Stimulated activated CD4-positive, alpha-beta T cell treated with anti-CD3 and anti-CD28 coated beads, Interleukin-1b, Interleukin-23, amount 100 ng/mL, for 1 hour (primary cell): ENCODE measurements at regions not wholly inside any gene's neighbourhood (a gene's known extent, or its start where the extent isn't known, plus 50 kb on each side); places are given as distances from the start of the nearest gene placed in this dataset.

ENCODE experiments used
- DNase-seq, 2 donors: peaks; one replicate each; pipeline ENCODE4 v3.0.0-alpha.2; 2020; ENCODE audit warnings: low read depth in 2 of 2

DNA sequence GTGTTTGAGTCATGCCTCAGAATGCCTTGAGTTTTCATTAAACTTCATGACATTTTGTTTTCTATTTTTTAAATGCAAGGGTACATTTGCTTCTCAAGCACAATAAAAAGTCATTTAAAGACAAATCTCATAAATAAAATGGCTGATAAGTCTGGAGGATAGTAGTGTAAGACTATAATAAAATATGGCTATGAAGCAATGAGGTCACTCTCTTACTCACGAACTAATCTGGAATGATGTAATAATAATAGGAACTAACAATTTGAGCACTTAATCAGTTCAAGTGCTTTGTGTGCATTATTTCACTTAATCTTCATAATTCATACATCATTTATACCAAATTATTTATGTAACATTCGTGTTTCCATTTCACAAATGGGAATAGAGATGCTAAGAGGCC, 149.3 kb upstream of the CTTNBP2 start:
- no peak for DNase-seq

DNA sequence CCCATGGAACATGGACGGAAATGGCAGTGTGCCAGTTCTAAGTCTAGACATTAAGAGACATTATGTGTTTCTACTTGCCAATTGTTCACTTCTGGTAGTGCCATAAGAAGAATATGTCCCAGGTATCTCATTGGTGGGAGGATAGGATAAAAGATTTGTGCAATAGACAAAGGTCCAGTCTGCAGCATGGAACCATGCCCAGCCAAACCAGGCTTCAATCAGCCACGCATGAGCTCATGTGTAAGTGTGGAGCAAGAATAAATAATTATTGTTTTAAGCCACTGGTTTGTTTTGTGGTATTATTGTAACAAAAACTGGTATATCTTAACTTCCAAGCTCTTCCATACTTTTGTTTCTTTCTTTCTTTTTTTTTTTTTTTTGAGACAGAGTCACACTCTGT, 153.6 kb upstream of the CTTNBP2 start:
- DNase-seq: no peak

DNA sequence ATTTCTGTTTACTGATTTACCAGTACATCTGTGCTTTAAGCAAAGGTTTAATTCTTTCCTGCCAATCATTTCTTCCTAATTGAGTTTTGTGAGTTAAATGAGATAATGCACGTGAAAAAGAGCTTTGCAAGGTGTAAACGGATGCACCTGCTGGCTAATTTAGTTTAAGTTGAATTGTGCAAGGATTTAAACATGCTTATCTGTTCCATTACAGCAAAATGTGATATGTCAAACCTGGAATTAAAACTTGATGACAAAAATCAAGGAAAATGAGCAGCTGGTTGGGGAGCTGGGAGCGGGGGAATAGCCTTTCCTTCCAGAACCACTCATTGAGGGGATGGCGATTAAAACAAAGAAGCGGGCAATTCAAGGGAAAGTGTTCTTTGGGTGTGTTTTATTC, 155.0 kb upstream of the CTTNBP2 start:
- no peak for DNase-seq

DNA sequence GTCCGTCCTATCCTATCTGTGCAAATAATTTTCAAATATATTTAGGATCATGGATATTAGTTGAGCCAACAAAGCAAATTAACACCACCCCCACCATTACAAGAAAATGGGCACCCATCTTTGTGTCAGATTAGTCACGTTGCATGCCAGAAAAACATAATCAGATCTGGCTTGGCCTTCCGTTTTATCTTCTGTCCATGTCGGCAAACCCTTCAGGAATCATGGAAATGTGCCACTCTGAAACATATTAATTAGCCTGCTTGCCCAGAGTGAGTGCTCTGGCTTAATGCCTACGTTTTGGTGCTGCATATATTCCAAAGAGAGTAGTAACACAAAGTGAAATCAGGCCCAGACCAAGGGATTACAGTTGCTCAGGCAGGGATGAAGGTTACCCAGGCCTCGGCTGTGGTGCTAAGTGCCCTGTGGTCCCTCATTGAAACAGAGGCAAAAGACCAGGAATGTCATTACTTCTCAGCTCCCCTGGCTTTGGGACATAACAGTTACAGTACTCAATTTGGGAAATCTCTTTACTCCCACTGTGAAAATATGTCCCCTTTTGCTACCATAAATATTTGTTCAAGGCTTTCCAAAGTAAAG, 154.0 kb upstream of the LSM8 start:
- DNase-seq: no peak

DNA sequence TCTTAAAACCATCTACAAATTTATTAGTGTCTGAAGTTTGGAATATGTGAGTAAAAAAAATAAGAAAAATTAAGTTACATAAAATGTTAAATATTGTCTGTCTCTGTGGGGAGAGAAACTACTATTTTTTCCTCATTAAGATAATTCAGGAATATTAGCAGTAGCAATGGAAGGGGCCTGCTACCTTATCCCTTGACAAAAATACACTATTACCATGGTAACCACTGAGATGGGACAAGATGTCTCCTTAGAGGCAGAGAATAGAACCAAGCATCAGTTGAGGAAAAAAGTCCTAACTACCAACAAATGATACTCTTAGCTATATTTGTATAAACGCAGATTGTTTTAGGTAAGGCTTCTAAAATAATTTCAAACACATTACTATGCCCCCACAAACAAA, 150.7 kb upstream of the LSM8 start:
- no peak for DNase-seq

DNA sequence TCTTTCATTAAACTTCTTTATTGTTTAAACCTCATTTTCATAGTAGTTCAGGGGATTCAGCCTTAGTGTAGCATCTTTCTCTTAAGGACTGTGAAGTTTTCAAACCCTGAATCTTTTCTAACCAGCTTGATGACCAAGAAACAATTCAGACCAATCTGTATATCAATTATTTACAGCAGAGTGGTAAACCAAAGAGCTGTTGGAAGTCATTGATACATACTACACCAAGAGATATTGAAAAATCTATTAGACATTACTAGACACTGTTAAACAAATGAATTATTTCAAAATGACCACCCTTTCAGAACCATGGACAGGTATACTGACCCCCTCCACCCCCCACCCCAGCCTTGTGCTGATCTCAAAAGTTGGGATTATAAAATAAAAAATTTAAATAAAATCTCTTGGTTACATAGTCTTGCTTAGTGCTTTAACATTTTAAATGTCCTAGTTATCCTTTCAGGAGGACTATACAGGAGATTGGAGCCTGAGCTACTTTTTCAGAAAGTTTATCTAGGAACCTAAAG, 143.9 kb upstream of the LSM8 start:
- DNase-seq: no peak

DNA sequence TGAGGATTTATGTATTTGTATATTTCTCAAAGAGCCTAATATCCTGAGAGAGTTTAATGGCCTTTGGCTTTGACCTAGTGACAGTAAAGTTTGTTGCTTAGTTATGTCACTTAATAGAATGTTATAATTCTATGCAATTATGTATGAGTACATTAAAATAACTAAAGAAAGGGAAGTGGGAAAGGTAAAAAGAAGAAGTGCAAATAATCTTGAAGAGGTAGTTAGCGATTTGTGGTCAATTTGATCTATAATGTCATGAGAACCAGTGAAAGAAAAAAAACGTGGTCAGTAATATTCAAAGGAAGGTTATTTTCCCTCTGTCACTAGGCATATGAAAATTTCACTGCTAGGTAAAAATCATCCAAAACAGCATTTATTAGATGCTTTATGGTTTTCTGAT, 143.4 kb upstream of the LSM8 start:
- DNase-seq: no peak

DNA sequence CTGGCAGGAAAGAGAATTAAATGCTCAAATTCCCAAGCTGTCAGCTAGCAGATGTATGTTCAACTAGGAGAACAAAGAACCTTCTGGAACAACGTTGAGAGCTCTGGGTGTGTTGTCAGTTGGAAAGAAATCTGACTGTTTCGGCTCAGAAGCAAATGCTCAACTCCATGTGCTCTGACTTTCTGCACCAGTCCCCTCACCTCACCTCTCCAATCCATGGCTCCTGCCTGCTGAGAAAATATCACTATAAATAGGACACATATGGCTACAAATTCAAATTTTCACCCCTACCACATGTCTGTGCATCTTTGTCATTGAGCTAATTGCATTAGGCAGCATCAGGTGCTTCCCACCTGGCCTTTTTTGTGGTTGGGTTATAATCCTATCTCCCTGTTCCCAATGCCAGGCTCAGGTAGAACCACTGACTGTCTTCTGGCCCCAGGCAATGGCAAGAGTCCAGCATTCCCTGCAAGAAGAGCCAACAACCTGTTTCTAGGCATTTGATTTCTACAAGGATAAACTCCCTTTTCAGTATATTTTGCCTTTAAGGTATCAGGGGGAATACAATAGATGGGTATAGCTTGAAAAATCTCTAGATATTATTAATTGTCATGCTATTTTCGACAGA, 142.6 kb upstream of the LSM8 start:
- no peak for DNase-seq

DNA sequence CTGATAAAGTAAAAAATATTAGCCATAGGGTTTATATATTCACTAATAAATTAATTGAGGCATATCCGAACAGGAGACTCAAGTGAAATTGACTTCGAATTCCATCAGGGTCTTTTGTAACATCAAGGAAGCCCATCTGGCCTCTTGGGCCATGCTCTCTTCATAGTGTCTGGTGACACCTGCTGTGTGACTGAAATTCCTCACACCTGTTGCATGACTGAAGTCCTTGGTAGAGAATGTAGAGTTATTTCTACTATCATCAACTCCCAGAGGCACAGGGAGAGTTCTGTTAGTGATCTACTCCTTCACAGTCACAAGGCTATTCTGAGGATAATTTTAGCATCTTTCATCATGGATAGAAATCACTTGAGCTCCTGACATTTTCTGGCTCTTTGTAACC, 138.3 kb upstream of the LSM8 start:
- no peak for DNase-seq

DNA sequence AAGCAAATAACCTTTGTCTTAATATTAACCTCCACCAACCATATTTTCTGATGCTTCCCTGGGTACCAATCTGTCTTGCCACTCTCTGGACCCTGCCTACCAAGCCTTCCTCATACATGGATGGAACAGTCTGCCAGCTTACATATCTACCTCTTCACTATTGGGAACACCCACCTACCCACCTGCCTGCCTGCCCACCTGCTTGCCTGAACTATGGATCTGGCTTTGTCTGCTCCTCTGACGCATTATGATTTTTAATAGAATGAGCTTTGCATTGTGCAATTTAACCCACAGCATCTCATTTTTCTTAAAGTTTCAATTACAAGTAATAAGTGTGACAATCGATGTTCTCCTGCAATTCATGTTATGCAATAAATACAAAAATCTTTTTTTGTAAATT, 137.9 kb upstream of the LSM8 start:
- DNase-seq: no peak

DNA sequence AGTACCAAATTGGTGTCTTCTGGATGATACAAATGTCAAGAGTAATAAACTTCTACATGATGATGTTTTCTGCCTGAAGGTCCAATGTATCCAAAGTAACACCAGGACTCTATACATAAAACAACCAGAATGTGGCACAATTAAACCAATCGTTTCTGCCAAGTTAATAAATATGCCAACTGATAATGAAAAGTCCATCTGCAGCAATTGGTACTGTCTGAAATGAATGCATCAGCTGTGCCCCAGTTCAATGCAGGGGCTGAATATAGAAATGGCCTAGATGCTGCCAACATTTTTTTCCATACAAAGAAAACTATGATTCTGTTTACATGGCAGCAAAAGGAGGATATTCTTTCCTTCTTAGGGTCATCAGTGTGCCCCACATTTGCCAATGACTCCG, 137.2 kb upstream of the LSM8 start:
- no peak for DNase-seq

DNA sequence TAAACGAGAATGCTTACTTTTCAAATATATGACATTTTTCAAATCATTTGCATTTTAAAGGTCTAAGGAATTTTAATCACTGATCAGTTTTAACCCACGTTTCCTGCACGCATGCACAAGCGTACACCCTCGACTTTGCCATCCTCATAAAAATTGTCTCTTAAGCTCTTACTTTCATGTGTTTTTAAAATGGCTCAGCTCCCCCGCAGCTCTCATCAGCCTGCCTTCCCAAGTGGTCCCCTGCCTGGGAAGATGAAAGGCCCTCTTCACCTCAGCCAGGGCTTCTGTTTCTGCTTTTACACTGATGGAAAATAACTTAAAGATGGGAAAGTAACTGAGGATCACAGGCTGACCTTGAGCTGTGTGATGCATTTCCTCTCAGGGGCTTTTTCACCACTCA, 131.6 kb upstream of the LSM8 start:
- DNase-seq: no peak

DNA sequence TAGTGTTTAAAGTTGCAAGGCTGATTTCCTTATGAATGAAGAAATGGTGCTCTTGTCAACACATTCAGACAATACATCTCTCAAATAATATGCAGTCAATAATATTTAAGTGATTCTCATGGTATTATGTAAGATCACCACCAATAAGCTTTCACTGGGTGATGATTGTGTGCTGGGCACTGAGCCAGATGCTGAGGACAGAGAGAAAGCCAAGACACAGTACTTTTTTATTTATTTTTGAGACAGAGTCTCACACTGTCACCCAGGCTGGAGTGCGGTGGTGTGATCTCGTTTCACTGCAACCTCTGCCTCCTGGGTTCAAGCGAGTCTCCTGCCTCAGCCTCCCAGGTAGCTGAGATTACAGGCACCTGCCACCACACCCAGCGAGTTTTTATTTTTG, 130.6 kb upstream of the LSM8 start:
- DNase-seq: no peak

DNA sequence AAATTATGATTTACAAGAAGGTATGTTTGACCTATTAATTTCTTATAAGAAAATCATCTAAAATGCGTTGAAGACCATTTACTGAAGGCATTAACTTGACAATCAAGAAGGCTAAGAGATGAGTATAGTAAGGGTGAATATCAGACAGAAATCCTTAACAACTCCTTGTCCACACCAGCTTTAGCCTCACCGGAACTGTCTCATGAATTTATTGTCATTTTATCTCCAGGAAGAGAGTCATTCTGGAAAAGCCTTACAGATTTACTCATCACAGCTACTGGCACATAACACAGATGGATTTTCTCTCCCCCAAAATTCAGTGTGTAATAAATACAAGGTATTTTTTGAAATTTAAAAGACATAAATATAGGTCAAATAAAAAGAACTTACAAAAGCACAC, 129.4 kb upstream of the LSM8 start:
- DNase-seq: no peak

DNA sequence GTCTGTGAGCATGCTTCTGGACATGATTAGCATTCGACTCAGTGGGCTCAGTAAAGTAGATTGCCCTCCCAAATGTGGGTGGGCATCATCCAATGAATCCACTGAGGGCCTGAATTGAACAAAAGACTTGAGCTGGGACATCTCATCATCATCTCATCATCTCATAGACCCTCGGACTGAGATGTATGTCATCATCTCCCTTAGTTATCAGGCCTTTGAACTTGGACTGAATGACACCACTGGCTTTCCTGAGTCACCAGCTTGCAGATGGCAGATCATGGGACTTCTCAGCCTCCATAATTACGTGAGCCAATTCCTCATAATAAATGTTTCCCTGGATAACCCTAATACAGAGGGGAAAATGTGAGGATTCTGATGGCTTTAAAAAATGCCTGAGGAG, 128.3 kb upstream of the LSM8 start:
- no peak for DNase-seq

DNA sequence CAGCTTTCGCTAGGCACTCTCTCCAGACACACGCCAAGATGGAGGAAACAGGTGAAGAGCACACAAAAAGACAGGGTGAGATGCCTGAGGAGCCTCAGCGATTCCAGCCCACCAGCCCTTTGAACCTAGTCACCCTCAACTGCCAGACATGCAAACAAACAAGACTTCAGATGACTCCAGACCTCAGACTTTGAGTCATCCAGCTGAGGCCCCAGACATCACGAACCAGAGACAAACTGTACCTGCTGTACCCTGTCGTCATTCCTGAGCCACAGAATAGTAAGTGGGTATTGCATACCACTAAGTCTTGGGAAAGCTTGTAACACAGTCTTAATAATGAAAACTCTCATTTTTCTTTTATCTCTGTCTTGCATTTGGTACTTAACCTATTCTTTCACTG, 126.6 kb upstream of the LSM8 start:
- DNase-seq: no peak

DNA sequence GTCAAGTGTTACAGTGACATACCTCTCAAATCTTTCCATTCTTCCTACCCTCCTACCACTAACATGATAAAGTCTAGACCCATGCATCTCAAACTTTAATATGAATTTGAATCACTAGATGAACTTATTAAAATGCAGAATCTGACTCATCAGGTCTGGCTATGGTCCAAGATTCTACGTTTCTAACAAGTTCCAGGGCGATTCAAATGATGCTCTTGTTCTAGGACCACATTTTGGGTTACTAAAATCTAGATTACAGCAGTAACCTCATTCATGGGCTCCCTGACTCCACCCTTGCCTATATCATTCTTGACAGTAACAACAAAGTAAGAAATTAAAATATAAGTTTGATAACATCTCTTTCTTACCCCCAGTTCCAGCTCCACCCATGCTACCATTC, 124.8 kb upstream of the LSM8 start:
- no peak for DNase-seq

DNA sequence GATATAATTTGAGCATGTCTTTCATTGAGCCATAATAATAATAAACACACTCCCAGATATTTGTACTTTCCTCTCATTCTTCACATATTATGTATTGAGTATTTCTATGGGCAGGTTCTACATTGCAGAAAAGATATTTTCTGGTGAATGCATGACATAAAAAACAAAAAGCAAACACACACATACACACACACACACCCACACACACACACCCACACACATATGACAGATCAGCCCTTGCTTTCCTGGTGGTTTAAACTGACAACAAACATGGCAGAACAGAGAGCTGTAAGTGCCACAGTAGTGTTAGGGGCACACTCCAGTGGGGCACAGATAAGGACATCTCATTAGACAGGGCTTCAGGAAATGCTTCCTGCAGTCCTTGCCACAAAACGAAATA, 123.3 kb upstream of the LSM8 start:
- no peak for DNase-seq

DNA sequence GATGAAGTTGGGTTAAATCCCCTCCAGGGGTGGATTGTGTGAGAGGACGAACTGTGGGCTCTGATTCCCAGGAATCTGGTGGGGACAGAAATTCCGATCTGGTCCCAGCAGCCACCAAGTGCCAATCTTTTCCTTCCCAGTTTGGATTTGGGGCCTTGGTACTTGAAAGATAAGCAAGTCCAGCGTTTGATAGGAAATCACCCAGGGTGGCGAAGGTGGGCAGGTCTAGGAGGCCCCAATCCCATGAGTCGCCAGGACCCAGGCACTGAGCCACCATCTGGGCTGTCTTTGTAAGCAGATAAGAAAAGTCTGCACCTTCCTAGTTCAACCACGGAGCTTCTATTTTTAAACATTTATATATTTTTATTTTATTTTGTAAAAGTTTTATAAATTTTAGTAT, 122.6 kb upstream of the LSM8 start:
- no peak for DNase-seq

DNA sequence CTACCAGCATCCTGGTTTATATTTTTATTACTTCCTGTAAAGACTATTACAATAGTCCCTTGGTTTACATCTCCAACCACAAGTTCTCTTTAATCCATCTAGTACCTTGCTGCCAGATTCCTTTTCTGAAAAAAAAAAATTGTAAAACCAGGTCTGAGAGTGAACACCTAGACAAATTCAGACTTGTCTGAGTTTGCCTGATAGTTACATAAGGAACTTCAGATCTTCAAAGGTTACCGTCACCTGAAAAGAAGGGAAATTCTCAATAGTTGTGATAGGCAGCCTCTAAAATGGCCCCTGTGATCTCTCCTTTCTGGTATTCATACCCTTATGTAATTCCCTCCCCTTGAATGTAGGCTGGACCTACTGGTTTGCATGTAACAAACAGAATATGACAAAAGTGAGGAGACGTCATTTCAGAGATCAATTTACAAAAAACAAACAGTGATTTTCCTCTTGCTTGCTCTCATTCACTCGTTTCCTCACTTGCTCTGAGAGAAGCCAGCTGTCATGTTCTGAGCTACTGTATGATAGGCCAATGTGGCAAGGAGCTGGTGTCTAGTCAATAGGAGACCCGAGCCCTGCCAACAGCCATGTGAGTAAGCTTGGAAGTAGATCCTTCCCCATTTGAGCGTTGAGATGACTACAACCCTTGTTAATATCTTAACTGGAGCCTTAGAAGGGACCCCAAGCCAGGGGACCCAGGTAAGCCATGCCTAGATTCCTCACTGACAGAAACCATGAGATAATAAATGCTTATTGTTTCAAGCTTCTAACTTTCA, 110.9 kb upstream of the LSM8 start:
- DNase-seq: no peak

DNA sequence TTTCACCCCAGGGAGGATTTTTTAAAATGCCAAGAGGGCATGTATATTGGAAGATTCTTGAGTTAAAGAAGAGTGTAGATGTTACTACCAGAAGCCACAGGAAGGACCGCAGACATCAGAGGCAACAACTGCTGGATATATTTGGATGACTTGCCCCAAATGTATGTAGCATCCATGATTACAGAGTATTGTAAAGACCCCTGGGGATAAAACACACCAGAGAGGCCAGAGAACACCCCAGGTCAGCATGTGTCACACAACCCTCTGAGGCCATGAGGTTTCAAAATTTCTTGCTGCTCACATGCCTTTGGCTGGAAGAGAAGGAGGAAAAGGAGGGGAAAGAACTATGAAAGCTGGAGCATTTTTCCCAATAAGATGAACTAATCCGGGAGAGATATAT, 108.0 kb upstream of the LSM8 start:
- no peak for DNase-seq

DNA sequence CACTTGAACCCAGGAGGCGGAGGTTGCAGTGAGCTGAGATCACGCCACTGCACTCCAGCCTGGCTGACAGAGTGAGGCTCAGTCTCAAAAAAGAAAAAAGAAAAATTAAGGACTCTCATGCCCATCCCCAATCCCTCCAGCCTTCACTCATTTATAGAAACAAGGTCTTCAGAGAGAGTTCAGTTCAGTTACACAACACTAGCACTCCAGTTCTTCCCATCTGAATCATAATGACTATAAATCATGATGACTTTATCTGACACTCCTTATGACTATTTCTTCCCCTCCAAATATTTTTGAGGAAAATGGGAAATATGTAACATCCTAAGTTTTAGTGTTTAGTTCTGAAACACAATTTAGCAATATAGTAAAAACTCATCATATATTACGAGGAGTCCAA, 107.4 kb upstream of the LSM8 start:
- no peak for DNase-seq

DNA sequence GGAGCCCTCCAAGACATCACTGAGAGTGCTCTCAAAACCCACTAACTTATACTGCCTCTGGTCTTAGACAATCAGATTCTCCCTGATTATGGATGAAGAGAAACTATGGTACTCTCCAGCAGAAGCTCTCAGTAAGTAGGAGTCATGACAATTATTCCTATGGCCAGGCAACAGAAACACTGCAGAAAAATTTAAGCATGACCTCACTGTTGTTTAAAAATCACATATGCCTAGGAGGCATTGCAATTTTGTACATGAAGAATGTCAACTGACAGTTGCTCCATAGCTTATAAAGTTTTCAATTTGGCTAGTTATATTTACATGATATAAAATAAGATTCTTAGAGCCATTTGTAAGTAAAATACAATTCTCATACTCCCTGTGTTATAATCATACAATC, 105.9 kb upstream of the LSM8 start:
- no peak for DNase-seq
